LNCAP (cell line): ENCODE measurements at regions not wholly inside any gene's neighbourhood (a gene's known extent, or its start where the extent isn't known, plus 50 kb on each side); places are given as distances from the start of the nearest gene placed in this dataset.

Source experiments
- TF ChIP-seq, protein P1 (sequence below): fragments of 450-650 bp; IDR thresholded peaks from 2 replicates; pipeline ENCODE4 v1.5.1; 2017; ENCODE audit warnings: mild to moderate bottlenecking

GRCh38 chr2:66665124-66665984 lies 230.4 kb downstream of the MEIS1 start:
- TF ChIP-seq, protein P1, sequence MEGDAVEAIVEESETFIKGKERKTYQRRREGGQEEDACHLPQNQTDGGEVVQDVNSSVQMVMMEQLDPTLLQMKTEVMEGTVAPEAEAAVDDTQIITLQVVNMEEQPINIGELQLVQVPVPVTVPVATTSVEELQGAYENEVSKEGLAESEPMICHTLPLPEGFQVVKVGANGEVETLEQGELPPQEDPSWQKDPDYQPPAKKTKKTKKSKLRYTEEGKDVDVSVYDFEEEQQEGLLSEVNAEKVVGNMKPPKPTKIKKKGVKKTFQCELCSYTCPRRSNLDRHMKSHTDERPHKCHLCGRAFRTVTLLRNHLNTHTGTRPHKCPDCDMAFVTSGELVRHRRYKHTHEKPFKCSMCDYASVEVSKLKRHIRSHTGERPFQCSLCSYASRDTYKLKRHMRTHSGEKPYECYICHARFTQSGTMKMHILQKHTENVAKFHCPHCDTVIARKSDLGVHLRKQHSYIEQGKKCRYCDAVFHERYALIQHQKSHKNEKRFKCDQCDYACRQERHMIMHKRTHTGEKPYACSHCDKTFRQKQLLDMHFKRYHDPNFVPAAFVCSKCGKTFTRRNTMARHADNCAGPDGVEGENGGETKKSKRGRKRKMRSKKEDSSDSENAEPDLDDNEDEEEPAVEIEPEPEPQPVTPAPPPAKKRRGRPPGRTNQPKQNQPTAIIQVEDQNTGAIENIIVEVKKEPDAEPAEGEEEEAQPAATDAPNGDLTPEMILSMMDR: no peak

DNA sequence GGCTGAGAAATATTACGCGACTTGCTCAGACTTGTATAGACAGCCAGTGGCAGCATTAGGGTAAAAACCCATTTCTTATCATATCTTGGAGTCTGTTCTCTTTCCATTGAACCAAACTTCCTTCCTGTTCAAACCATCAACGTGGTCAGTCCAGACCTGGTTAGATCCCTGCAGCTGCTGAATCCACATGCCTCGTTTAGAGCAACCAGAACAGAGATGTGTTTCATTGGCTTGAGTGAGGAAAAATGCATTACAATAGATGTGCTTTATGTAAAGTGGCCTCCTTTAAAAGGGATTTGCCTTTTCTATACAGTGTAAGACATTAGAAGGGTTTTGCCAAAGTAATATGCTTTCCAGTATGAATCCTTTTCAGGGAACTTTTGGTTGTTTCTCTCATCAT lies 232.4 kb downstream of the MEIS1 start:
- TF ChIP-seq, protein P1: no peak

- TF ChIP-seq, protein P1: no peak
Observed at GRCh38 chr2:66673286-66673685, 238.4 kb downstream of the MEIS1 start.

DNA sequence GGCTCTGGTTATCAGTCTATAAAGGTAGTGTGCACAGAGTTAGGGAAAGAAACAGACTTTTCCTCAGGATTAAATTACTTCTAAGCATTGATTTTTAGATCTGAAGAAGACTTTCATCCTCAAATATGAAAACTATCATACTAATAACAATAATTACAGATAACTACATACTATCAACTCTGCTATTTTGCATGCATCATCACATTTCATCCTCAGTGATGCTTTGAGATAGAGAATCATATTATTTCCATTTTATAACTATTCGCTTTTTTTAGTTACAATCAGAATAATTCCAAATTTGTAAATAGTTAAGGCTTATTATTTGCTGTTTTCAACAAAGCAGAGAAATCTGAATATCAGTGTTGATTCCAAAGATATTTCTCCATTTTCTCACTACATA lies 239.2 kb downstream of the MEIS1 start:
- TF ChIP-seq, protein P1: no peak

- TF ChIP-seq, protein P1: no peak
Observed at GRCh38 chr2:66675591-66675990, 240.7 kb downstream of the MEIS1 start.

DNA sequence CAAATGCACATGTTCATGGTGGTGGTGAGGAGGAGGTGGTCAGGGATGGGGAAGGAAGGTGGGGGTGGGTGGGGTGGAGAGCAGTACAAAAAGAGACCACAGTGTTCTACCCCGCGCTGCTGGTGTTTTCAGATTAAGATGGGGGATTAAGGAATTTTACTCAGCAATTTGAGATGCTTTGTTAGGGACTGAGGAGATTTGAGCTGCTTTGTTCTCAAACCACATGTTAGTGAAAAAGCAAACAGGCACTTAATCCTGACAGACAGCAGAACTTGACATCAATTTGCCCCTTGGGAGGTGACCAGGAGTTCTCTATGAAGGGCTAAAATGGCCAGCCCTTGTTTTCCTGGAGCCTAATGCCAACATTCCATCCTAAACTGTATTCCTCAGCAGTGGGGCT lies 244.5 kb downstream of the MEIS1 start:
- TF ChIP-seq, protein P1: no peak

- TF ChIP-seq, protein P1: no peak
Observed at GRCh38 chr2:66682476-66682875, 247.6 kb downstream of the MEIS1 start.
